ENCODE measurements at regions not wholly inside any gene's neighbourhood (a gene's known extent, or its start where the extent isn't known, plus 50 kb on each side); places are given as distances from the start of the nearest gene placed in this dataset.

DNA sequence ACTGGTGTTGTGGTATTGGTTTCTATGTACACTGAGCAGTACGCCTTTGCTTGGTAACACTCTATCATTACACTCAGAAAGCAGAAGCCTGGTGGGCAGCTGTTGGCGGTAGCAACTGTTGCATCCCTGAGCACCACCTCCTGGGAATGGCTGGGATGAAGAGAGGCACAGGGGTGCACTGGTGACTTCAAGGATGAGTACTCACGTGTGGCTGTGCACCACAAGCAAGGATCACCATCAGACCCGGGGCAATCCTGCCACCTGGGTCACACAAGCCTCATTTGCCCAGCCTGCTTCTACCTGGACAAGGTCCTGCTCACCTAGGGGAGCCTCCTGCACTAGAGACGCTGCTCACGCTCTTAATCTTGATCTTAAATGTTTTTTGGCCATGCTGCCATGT is 336.4 kb downstream of the SI start (continued):
- TF ChIP-seq ZNF586 (CRISPR knock-in tag; conservative IDR thresholded peaks at IDR 0.05) (no peak), SAFB2 (IDR thresholded peaks at IDR 0.05; ENCODE audit: borderline replicate concordance, low read depth, low read length, severe bottlenecking) (no peak), POLR2H (tag; IDR thresholded peaks at IDR 0.05; ENCODE audit: low read depth) (no peak)

DNA sequence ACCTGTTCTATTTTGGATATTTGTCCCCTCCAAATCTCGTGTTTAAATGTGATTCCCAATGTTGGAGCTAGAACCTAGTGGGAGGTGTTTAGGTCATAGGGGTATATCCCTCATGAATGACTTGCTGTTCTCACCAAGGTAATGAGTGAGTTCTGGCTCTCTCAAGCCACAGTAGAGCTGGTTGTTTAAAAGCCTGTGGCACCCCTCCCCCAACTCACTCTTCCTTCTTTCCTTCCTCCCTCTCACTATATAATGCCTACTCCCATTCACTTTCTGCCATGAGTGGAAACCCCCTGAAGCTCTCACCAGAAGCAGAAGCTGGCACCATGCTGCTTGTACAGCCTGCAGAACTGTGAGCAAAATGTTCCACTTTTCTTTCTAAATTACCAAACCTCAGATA is 341.1 kb downstream of the SI start:
- intact Hi-C loops (cut with micrococcal nuclease) (no loop called here), in situ Hi-C loops (cut with MboI) (no loop called here)
- no peaks in the 10 kb centered on the region for H4K20me1 ChIP-seq (replicated peaks; ENCODE audit: control insufficient read depth, insufficient read depth, low read length)
- no TSS peak for BruUV-seq (replicated peaks)
- H3K9me3 ChIP-seq (replicated peaks; ENCODE audit: control insufficient read depth, insufficient read depth, low read depth, low read length), result no peaks in the 10 kb centered on the region; the same call in 1 of the 2 replicates
- no peaks in the 10 kb centered on the region for H3K36me3 ChIP-seq (ENCODE audit: control insufficient read depth, insufficient read depth, low read length)
- no peaks in the 10 kb centered on the region for H3K9me1 ChIP-seq (ENCODE audit: control insufficient read depth, insufficient read depth, low read length)
- POLR2A ChIA-PET, result no interaction called here
- no peak overlapping the region for H3K9ac ChIP-seq (ENCODE audit: insufficient read depth in 1 of 2, low read depth in 2 of 2, low read length in 2 of 2)
- H3K27ac ChIP-seq (ENCODE audit: extremely low read depth, low read depth, low read length), result no peak overlapping the region
- no peak for FAIRE-seq
- H3K79me2 ChIP-seq (ENCODE audit: control insufficient read depth, insufficient read depth, low read length), result no peaks in the 10 kb centered on the region
- H3K4me1 ChIP-seq (replicated peaks in 1 of 2; ENCODE audit: control insufficient read depth in 2 of 2, insufficient read depth in 2 of 2, low read length in 2 of 2), result no peaks in the 10 kb centered on the region
- 0% methylated on average over 1 of the region's 1 CpG for WGBS (ENCODE audit: insufficient coverage, low coverage, missing lambda C conversion rate)
- no peak for ATAC-seq
- CTCF ChIA-PET (ENCODE audit: low intra/inter-chr PET ratio), result no interaction called here
- DNase-seq (ENCODE audit: extremely low read depth in 1 of 4, low spot score in 3 of 4), result no peak
- no peak for TF ChIP-seq SRSF3 (IDR thresholded peaks at IDR 0.05; ENCODE audit: insufficient read depth, low read length)
- TF ChIP-seq, protein P1, sequence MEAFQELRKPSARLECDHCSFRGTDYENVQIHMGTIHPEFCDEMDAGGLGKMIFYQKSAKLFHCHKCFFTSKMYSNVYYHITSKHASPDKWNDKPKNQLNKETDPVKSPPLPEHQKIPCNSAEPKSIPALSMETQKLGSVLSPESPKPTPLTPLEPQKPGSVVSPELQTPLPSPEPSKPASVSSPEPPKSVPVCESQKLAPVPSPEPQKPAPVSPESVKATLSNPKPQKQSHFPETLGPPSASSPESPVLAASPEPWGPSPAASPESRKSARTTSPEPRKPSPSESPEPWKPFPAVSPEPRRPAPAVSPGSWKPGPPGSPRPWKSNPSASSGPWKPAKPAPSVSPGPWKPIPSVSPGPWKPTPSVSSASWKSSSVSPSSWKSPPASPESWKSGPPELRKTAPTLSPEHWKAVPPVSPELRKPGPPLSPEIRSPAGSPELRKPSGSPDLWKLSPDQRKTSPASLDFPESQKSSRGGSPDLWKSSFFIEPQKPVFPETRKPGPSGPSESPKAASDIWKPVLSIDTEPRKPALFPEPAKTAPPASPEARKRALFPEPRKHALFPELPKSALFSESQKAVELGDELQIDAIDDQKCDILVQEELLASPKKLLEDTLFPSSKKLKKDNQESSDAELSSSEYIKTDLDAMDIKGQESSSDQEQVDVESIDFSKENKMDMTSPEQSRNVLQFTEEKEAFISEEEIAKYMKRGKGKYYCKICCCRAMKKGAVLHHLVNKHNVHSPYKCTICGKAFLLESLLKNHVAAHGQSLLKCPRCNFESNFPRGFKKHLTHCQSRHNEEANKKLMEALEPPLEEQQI (IDR thresholded peaks at IDR 0.05), result no peak
- TF ChIP-seq ZNF75A (CRISPR knock-in tag; IDR thresholded peaks at IDR 0.05), result no peak
- TF ChIP-seq, protein P2, sequence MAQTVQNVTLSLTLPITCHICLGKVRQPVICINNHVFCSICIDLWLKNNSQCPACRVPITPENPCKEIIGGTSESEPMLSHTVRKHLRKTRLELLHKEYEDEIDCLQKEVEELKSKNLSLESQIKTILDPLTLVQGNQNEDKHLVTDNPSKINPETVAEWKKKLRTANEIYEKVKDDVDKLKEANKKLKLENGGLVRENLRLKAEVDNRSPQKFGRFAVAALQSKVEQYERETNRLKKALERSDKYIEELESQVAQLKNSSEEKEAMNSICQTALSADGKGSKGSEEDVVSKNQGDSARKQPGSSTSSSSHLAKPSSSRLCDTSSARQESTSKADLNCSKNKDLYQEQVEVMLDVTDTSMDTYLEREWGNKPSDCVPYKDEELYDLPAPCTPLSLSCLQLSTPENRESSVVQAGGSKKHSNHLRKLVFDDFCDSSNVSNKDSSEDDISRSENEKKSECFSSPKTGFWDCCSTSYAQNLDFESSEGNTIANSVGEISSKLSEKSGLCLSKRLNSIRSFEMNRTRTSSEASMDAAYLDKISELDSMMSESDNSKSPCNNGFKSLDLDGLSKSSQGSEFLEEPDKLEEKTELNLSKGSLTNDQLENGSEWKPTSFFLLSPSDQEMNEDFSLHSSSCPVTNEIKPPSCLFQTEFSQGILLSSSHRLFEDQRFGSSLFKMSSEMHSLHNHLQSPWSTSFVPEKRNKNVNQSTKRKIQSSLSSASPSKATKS (CRISPR knock-in tag; IDR thresholded peaks at IDR 0.05), result no peak
- no peak for TF ChIP-seq MECOM (CRISPR knock-in tag; IDR thresholded peaks at IDR 0.05)
- no peak for TF ChIP-seq ZNF311 (CRISPR knock-in tag; IDR thresholded peaks at IDR 0.05)
- H2AFZ ChIP-seq (ENCODE audit: low read depth, low read length), result no peak overlapping the region
- no peaks in the 10 kb centered on the region for H3K27me3 ChIP-seq (ENCODE audit: control insufficient read depth in 2 of 2, insufficient read depth in 2 of 2, low read length in 2 of 2)
- H3K4me3 ChIP-seq, result no peak overlapping the region
- H3K4me2 ChIP-seq (ENCODE audit: insufficient read depth, low read length), result no peak overlapping the region
